ENCODE measurements at regions not wholly inside any gene's neighbourhood (a gene's known extent, or its start where the extent isn't known, plus 50 kb on each side); places are given as distances from the start of the nearest gene placed in this dataset.

DNA sequence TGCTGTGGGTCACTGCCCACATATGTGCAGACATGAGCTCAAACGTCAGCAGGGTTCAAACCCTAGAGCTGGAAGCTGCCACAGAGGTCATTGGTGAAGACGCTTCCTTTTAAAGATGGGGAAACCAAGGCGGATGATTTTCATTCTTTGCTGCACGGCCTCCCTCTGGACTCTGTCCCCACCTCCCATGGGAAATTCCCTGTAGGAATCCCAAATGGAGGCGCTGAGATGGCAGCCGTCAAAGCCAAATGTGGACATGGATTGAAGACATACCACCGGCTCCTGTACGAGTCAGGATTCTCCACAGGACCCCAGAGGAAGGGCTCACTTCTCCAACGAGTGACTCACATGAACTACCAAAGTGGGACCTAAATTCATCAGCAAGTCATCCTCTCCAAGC lies 286.4 kb downstream of the CRLF2 start:
- no peak for TF ChIP-seq PCBP1 (IDR thresholded peaks at IDR 0.05; ENCODE audit: low read depth, low read length, poor library complexity, severe bottlenecking)
- TF ChIP-seq, protein P1, sequence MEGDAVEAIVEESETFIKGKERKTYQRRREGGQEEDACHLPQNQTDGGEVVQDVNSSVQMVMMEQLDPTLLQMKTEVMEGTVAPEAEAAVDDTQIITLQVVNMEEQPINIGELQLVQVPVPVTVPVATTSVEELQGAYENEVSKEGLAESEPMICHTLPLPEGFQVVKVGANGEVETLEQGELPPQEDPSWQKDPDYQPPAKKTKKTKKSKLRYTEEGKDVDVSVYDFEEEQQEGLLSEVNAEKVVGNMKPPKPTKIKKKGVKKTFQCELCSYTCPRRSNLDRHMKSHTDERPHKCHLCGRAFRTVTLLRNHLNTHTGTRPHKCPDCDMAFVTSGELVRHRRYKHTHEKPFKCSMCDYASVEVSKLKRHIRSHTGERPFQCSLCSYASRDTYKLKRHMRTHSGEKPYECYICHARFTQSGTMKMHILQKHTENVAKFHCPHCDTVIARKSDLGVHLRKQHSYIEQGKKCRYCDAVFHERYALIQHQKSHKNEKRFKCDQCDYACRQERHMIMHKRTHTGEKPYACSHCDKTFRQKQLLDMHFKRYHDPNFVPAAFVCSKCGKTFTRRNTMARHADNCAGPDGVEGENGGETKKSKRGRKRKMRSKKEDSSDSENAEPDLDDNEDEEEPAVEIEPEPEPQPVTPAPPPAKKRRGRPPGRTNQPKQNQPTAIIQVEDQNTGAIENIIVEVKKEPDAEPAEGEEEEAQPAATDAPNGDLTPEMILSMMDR (IDR thresholded peaks at IDR 0.05 in 2 of 3, conservative IDR thresholded peaks at IDR 0.05 in 1 of 3; ENCODE audit: insufficient read depth in 2 of 3, low read depth in 1 of 3, low read length in 3 of 3), result no peak
- TF ChIP-seq TARDBP (IDR thresholded peaks at IDR 0.05), result no peak
- TF ChIP-seq HNRNPUL1 (IDR thresholded peaks at IDR 0.05; ENCODE audit: low read length), result no peak
- no peak for TF ChIP-seq SP1 (CRISPR knock-in tag; IDR thresholded peaks at IDR 0.05)
